HepG2 (cell line): ENCODE measurements at regions not wholly inside any gene's neighbourhood (a gene's known extent, or its start where the extent isn't known, plus 50 kb on each side); places are given as distances from the start of the nearest gene placed in this dataset.

Experiments
- CEBPZ ChIP-seq: IDR thresholded peaks from 2 replicates; pipeline ENCODE4 v1.6.1; 2012; ENCODE audit warnings: low read length, improper control_type of control experiment
- CTCF ChIP-seq: sonication (generic); formaldehyde crosslinking; IDR thresholded peaks from 2 replicates; pipeline ENCODE4 v1.5.0; 2020; ENCODE audit warnings: mild to moderate bottlenecking, missing genetic modification reagents, moderate library complexity
- HIVEP1 ChIP-seq: sonication (generic); formaldehyde crosslinking; IDR thresholded peaks from 2 replicates; pipeline ENCODE4 v1.4.0; 2020; ENCODE audit warnings: mild to moderate bottlenecking, missing genetic modification reagents
- MEF2D ChIP-seq: sonication (generic); formaldehyde crosslinking; IDR thresholded peaks from 2 replicates; pipeline ENCODE4 v1.5.1; 2020; ENCODE audit warnings: mild to moderate bottlenecking, missing genetic modification reagents
- REST ChIP-seq, 2 experiments: IDR thresholded peaks; 2 replicates each; pipeline ENCODE4 v1.6.1; 2011 to 2012; ENCODE audit warnings: low read length in 2 of 2, borderline replicate concordance in 1 of 2, low read depth in 1 of 2, mild to moderate bottlenecking in 1 of 2, moderate library complexity in 1 of 2
- SKIL ChIP-seq: sonication (generic); formaldehyde crosslinking; IDR thresholded peaks from 2 replicates; pipeline ENCODE4 v1.8.0; 2022; ENCODE audit warnings: missing genetic modification reagents, mild to moderate bottlenecking, moderate library complexity, borderline replicate concordance
- ZNF431 ChIP-seq: sonication (generic); formaldehyde crosslinking; IDR thresholded peaks from 2 replicates; pipeline ENCODE4 v1.9.0; 2022; ENCODE audit warnings: missing genetic modification reagents, low read depth, mild to moderate bottlenecking, borderline replicate concordance

GRCh38 chr3:66158933-66159683 lies 61.7 kb upstream of the SLC25A26 start:
- TF ChIP-seq MEF2D, result no peak
- TF ChIP-seq CEBPZ, result no peak
- TF ChIP-seq CTCF (CRISPR knock-in tag), result no peak
- no peak for TF ChIP-seq REST (IDR thresholded peaks at IDR 0.05; ENCODE audit: borderline replicate concordance in 1 of 2, low read depth in 1 of 2, low read length in 2 of 2)
- no peak for TF ChIP-seq HIVEP1
- no peak for TF ChIP-seq ZNF431
- no peak for TF ChIP-seq SKIL
